Gastrocnemius medialis (tissue), 4 donors: ENCODE measurements at regions not wholly inside any gene's neighbourhood (a gene's known extent, or its start where the extent isn't known, plus 50 kb on each side); places are given as distances from the start of the nearest gene placed in this dataset.

Experiments
- CTCF ChIP-seq, 5 experiments: fragments of 450-650 bp in 3 of 5; fragments of 200-600 bp in 2 of 5; sonication (generic) in 2 of 5; IDR thresholded peaks in 4 of 5; conservative IDR thresholded peaks in 1 of 5; 1 replicate in 4 of 5; 2 replicates in 1 of 5; pipeline ENCODE4 v1.5.1; 2016 to 2019; ENCODE audit warnings: antibody characterized with exemption in 5 of 5, mild to moderate bottlenecking in 3 of 5, moderate library complexity in 3 of 5
- POLR2A ChIP-seq, 2 donors: fragments of 450-650 bp; IDR thresholded peaks; one replicate each; pipeline ENCODE4 v1.6.1; 2017; ENCODE audit warnings: antibody characterized with exemption in 2 of 2, mild to moderate bottlenecking in 2 of 2, moderate library complexity in 2 of 2

DNA sequence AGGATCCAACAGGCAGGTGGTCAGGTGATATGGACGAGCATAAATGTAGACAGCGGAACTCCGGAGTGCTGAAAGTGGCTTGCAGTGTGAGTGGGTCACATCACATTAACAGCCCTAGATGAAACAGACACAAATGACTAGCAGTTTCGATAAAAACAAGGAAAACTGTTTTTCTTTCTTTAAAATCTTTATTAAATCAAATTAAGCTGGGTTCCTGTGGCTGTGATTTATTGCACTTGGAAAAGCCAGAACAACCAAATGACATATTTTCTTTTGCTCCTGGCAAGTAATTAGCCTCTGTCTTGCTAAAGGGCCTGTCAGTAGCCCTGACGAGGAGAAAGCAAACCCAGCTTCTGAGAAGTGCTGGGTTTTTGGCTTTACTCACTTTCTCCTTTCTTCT is 152.9 kb upstream of the DDX18 start:
- TF ChIP-seq CTCF (IDR thresholded peaks at IDR 0.05 in 4 of 5, conservative IDR thresholded peaks at IDR 0.05 in 1 of 5) (no peak), POLR2A (IDR thresholded peaks at IDR 0.05) (no peak)
